GM12878 (cell line): ENCODE measurements at regions not wholly inside any gene's neighbourhood (a gene's known extent, or its start where the extent isn't known, plus 50 kb on each side); places are given as distances from the start of the nearest gene placed in this dataset.

Experiments
- BACH1 ChIP-seq: fragments of 450-650 bp; IDR thresholded peaks from 2 replicates; pipeline ENCODE4 v1.6.1; 2017; ENCODE audit warnings: mild to moderate bottlenecking, borderline replicate concordance
- BRCA1 ChIP-seq: IDR thresholded peaks from 2 replicates; pipeline ENCODE4 v1.6.1; 2011; ENCODE audit warnings: low read depth, low read length, improper control_type of control experiment
- EZH2 ChIP-seq: IDR thresholded peaks from 2 replicates; pipeline ENCODE4 v1.6.1; 2012; ENCODE audit warnings: low read depth, mild to moderate bottlenecking, control low read depth, inconsistent platforms, low read length, borderline replicate concordance; ENCODE audit not compliant: control insufficient read depth
- HDAC6 ChIP-seq: fragments of 200-600 bp; sonication (generic); IDR thresholded peaks from one replicate; pipeline ENCODE4 v1.8.0; 2017; ENCODE audit warnings: antibody characterized with exemption; ENCODE audit not compliant: unreplicated experiment
- POU2F2 ChIP-seq: IDR thresholded peaks from 3 replicates; pipeline ENCODE4 v1.6.1; 2011; ENCODE audit warnings: low read depth, mild to moderate bottlenecking, low read length, borderline replicate concordance
- RAD51 ChIP-seq: fragments of 450-650 bp; IDR thresholded peaks from 2 replicates; pipeline ENCODE4 v1.6.1; 2016; ENCODE audit warnings: moderate library complexity, mild to moderate bottlenecking, inconsistent platforms
- RUNX3 ChIP-seq: IDR thresholded peaks from 2 replicates; pipeline ENCODE4 v1.6.1; 2012; ENCODE audit warnings: low read length, inconsistent platforms
- SMAD1 ChIP-seq: fragments of 450-650 bp; IDR thresholded peaks from 2 replicates; pipeline ENCODE4 v1.6.1; 2018; ENCODE audit warnings: mild to moderate bottlenecking, low read depth; ENCODE audit not compliant: partially characterized antibody
- SREBF2 ChIP-seq: IDR thresholded peaks from 2 replicates; pipeline ENCODE4 v1.6.1; 2012; ENCODE audit warnings: mild to moderate bottlenecking, low read length
- TCF7 ChIP-seq: IDR thresholded peaks from 2 replicates; pipeline ENCODE4 v1.6.1; 2014; ENCODE audit warnings: antibody characterized with exemption, borderline replicate concordance
- WRNIP1 ChIP-seq: IDR thresholded peaks from 2 replicates; pipeline ENCODE4 v1.6.1; 2011; ENCODE audit warnings: low read depth, low read length, improper control_type of control experiment, borderline replicate concordance
- YBX1 ChIP-seq: fragments of 450-650 bp; IDR thresholded peaks from 2 replicates; pipeline ENCODE4 v1.6.1; 2016; ENCODE audit warnings: antibody characterized with exemption
- ZBTB33 ChIP-seq: fragments of 450-650 bp; IDR thresholded peaks from 2 replicates; pipeline ENCODE4 v1.6.1; 2017; ENCODE audit warnings: mild to moderate bottlenecking
- ZBTB4 ChIP-seq: fragments of 450-650 bp; formaldehyde crosslinking; IDR thresholded peaks from 2 replicates; pipeline ENCODE4 v1.4.0; 2022; ENCODE audit warnings: mild to moderate bottlenecking, moderate library complexity
- ZNF217 ChIP-seq: fragments of 450-650 bp; IDR thresholded peaks from 2 replicates; pipeline ENCODE4 v1.6.1; 2017; ENCODE audit warnings: antibody characterized with exemption, mild to moderate bottlenecking
- TF ChIP-seq, protein P1 (sequence below): IDR thresholded peaks from 2 replicates; pipeline ENCODE4 v1.6.1; 2012; ENCODE audit warnings: improper control_type of control experiment, low read depth, low read length; ENCODE audit not compliant: insufficient replicate concordance
- TF ChIP-seq, protein P2 (sequence below): fragments of 450-650 bp; IDR thresholded peaks from 2 replicates; pipeline ENCODE4 v1.6.1; 2017; ENCODE audit warnings: borderline replicate concordance

- no peak for TF ChIP-seq WRNIP1
- no peak for TF ChIP-seq RAD51
- TF ChIP-seq BRCA1 = no peak
- no peak for TF ChIP-seq TCF7
- no peak for TF ChIP-seq ZBTB33
- no peak for TF ChIP-seq POU2F2
- TF ChIP-seq SREBF2 = no peak
- TF ChIP-seq BACH1 = no peak
- TF ChIP-seq HDAC6 = no peak
- peak; percentile 91 for TF ChIP-seq RUNX3
- TF ChIP-seq EZH2 = no peak
- TF ChIP-seq SMAD1 = no peak
- no peak for TF ChIP-seq YBX1
- TF ChIP-seq, protein P1, sequence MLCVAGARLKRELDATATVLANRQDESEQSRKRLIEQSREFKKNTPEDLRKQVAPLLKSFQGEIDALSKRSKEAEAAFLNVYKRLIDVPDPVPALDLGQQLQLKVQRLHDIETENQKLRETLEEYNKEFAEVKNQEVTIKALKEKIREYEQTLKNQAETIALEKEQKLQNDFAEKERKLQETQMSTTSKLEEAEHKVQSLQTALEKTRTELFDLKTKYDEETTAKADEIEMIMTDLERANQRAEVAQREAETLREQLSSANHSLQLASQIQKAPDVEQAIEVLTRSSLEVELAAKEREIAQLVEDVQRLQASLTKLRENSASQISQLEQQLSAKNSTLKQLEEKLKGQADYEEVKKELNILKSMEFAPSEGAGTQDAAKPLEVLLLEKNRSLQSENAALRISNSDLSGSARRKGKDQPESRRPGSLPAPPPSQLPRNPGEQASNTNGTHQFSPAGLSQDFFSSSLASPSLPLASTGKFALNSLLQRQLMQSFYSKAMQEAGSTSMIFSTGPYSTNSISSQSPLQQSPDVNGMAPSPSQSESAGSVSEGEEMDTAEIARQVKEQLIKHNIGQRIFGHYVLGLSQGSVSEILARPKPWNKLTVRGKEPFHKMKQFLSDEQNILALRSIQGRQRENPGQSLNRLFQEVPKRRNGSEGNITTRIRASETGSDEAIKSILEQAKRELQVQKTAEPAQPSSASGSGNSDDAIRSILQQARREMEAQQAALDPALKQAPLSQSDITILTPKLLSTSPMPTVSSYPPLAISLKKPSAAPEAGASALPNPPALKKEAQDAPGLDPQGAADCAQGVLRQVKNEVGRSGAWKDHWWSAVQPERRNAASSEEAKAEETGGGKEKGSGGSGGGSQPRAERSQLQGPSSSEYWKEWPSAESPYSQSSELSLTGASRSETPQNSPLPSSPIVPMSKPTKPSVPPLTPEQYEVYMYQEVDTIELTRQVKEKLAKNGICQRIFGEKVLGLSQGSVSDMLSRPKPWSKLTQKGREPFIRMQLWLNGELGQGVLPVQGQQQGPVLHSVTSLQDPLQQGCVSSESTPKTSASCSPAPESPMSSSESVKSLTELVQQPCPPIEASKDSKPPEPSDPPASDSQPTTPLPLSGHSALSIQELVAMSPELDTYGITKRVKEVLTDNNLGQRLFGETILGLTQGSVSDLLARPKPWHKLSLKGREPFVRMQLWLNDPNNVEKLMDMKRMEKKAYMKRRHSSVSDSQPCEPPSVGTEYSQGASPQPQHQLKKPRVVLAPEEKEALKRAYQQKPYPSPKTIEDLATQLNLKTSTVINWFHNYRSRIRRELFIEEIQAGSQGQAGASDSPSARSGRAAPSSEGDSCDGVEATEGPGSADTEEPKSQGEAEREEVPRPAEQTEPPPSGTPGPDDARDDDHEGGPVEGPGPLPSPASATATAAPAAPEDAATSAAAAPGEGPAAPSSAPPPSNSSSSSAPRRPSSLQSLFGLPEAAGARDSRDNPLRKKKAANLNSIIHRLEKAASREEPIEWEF = no peak
- TF ChIP-seq, protein P2, sequence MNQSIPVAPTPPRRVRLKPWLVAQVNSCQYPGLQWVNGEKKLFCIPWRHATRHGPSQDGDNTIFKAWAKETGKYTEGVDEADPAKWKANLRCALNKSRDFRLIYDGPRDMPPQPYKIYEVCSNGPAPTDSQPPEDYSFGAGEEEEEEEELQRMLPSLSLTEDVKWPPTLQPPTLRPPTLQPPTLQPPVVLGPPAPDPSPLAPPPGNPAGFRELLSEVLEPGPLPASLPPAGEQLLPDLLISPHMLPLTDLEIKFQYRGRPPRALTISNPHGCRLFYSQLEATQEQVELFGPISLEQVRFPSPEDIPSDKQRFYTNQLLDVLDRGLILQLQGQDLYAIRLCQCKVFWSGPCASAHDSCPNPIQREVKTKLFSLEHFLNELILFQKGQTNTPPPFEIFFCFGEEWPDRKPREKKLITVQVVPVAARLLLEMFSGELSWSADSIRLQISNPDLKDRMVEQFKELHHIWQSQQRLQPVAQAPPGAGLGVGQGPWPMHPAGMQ = no peak
- TF ChIP-seq ZBTB4 (CRISPR knock-in tag) = no peak
- TF ChIP-seq ZNF217 = no peak
Observed at GRCh38 chr2:187982668-187983067, 309.0 kb upstream of the GULP1 start (continued).
